ENCODE measurements at regions not wholly inside any gene's neighbourhood (a gene's known extent, or its start where the extent isn't known, plus 50 kb on each side); places are given as distances from the start of the nearest gene placed in this dataset.

GRCh38 chr20:50286174-50286511 is 95.5 kb downstream of the CEBPB start:
- no peak for DNase-seq (ENCODE audit: low read depth)

GRCh38 chr20:50286609-50287008 is 96.0 kb downstream of the CEBPB start:
- no peak for DNase-seq (ENCODE audit: low read depth)

GRCh38 chr20:50287512-50287911 is 96.9 kb downstream of the CEBPB start:
- DNase-seq (ENCODE audit: low read depth), result no peak

GRCh38 chr20:50288128-50288623 is 97.5 kb downstream of the CEBPB start:
- DNase-seq (ENCODE audit: low read depth), result no peak

- DNase-seq (ENCODE audit: low read depth), result no peak
These were observed 99.0 kb downstream of the CEBPB start for GRCh38 chr20:50289581-50289980.

- DNase-seq (ENCODE audit: low read depth), result no peak
These were observed 99.5 kb downstream of the CEBPB start for GRCh38 chr20:50290112-50290511.

GRCh38 chr20:50290808-50291207 is 100.2 kb downstream of the CEBPB start:
- DNase-seq (ENCODE audit: low read depth), result no peak

- no peak for DNase-seq (ENCODE audit: low read depth)
These were observed 100.8 kb downstream of the CEBPB start for GRCh38 chr20:50291254-50292078.

GRCh38 chr20:50292079-50292590 is 101.5 kb downstream of the CEBPB start:
- DNase-seq (ENCODE audit: low read depth), result no peak

- no peak for DNase-seq (ENCODE audit: low read depth)
These were observed 102.1 kb downstream of the CEBPB start for GRCh38 chr20:50292591-50293283.

GRCh38 chr20:50293284-50294139 is 102.9 kb downstream of the CEBPB start:
- no peak for DNase-seq (ENCODE audit: low read depth)

- DNase-seq (ENCODE audit: low read depth), result no peak
These were observed 103.8 kb downstream of the CEBPB start for GRCh38 chr20:50294164-50295088.

- DNase-seq (ENCODE audit: low read depth), result no peak
These were observed 104.7 kb downstream of the CEBPB start for GRCh38 chr20:50295345-50295744.

- no peak for DNase-seq (ENCODE audit: low read depth)
These were observed 105.3 kb downstream of the CEBPB start for GRCh38 chr20:50295762-50296449.

GRCh38 chr20:50296450-50297375 is 106.1 kb downstream of the CEBPB start:
- no peak for DNase-seq (ENCODE audit: low read depth)

GRCh38 chr20:50297498-50298376 is 107.1 kb downstream of the CEBPB start:
- no peak for DNase-seq (ENCODE audit: low read depth)

GRCh38 chr20:50298554-50299324 is 108.1 kb downstream of the CEBPB start:
- DNase-seq (ENCODE audit: low read depth), result no peak

GRCh38 chr20:50299325-50299629 is 108.6 kb downstream of the CEBPB start:
- no peak for DNase-seq (ENCODE audit: low read depth)

Data from activated T-helper 9 cell treated with anti-CD3 and anti-CD28 coated beads, Interleukin-2, amount 50 U/mL, for 16 hours (primary cell).